Stomach (tissue), 8 donors: ENCODE measurements at regions not wholly inside any gene's neighbourhood (a gene's known extent, or its start where the extent isn't known, plus 50 kb on each side); places are given as distances from the start of the nearest gene placed in this dataset.

Source experiments
- DNase-seq, 2 donors: peaks; one replicate each; pipeline versions ENCODE4 v3.0.0 to v3.0.0-alpha.2; 2013 to 2019
- H3K27ac ChIP-seq, 5 donors: fragments of 200-600 bp in 4 of 5; sonication (generic) in 4 of 5; one replicate each; pipeline ENCODE4 v1.5.1; 2013 to 2019; ENCODE audit warnings: mild to moderate bottlenecking in 1 of 5, moderate library complexity in 1 of 5
- H3K27me3 ChIP-seq, 3 donors: fragments of 200-600 bp; sonication (generic); one replicate each; pipeline ENCODE4 v1.5.1; 2017 to 2019; ENCODE audit warnings: mixed run types in 1 of 3
- H3K36me3 ChIP-seq, 4 donors: fragments of 200-600 bp; sonication (generic); 1 replicate in 3 of 4; 2 replicates in 1 of 4; pipeline ENCODE4 v1.5.1; 2016 to 2019
- H3K4me1 ChIP-seq, 4 donors: fragments of 200-600 bp; sonication (generic); one replicate each; pipeline ENCODE4 v1.5.1; 2016 to 2019
- H3K4me3 ChIP-seq, 4 donors: fragments of 200-600 bp; sonication (generic) in 3 of 4; one replicate each; pipeline ENCODE4 v1.5.1; 2016 to 2019; ENCODE audit warnings: mild to moderate bottlenecking in 1 of 4
- H3K9me3 ChIP-seq, 4 donors: fragments of 200-600 bp; sonication (generic); one replicate each; pipeline ENCODE4 v1.5.1; 2016 to 2019
- EP300 ChIP-seq: sonication (generic); formaldehyde crosslinking; IDR thresholded peaks from one replicate; pipeline ENCODE4 v1.6.1; 2017; ENCODE audit warnings: antibody characterized with exemption
- POLR2A ChIP-seq, 4 donors: fragments of 450-650 bp; IDR thresholded peaks; one replicate each; pipeline ENCODE4 v1.6.1; 2016; ENCODE audit warnings: antibody characterized with exemption in 4 of 4, control low read depth in 2 of 4, mild to moderate bottlenecking in 1 of 4, moderate library complexity in 1 of 4
- POLR2AphosphoS5 ChIP-seq, 3 donors: sonication (generic); formaldehyde crosslinking; IDR thresholded peaks; one replicate each; pipeline ENCODE4 v1.6.1; 2016; ENCODE audit warnings: antibody characterized with exemption in 3 of 3
- WGBS, 5 donors: extraction: QIAGEN DNeasy Blood & Tissue Kit in 3 of 5; methylation state at CpG; one replicate each; pipeline versions ENCODE4 v1.1.5 to v1.1.7; 2013 to 2018; 5-methylcytosine and 5-hydroxymethylcytosine counted together
- intact Hi-C: fragments of 100-400 bp; cut with DNase I; formaldehyde crosslinking; loops from one replicate; pipeline ENCODE4 v1.15.1; 2023; ENCODE audit warnings: low total_unique reads
- TF ChIP-seq, protein P1 (sequence below), 7 experiments: fragments of 450-650 bp in 4 of 7; fragments of 200-600 bp in 3 of 7; sonication (generic) in 3 of 7; IDR thresholded peaks; one replicate each; pipeline ENCODE4 v1.5.1; 2016 to 2019; ENCODE audit warnings: antibody characterized with exemption in 7 of 7, control low read depth in 2 of 7, mild to moderate bottlenecking in 1 of 7
- donor health status: healthy with polysubstance abuse.
- donor health status: Bipolar disorder and iron deficiency.
- donor health status: healthy.

DNA sequence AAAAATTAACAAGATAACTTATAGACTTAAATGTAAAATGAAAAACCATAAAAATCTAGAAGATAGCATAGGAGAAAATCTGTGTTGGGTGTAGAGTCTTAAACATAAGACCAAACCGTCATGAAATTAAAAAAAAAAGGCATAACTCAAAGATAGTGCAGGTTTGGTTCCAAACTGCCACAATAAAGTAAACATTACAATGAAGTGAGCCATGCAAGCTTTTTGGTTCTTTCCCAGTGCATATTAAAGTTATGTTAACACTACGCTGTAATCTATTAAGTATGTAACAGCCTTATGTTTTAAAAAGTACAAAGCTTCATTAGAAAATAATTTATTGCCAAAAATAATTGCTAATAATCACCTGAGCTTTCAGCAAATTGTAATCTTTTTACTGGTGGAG, 1366.5 kb upstream of the LRRTM3 start:
- 42 to 53% (median 49%) methylated on average over 2 of the region's 2 CpGs for WGBS, 5 donors
- peaks cover 0 to 11% (median 0%) of the 10 kb centered on the region in 4 donors for H3K4me1 ChIP-seq
- intact Hi-C loops: no loop called here
- peak in 1 of 2 donors; percentile 24 for DNase-seq
- no peaks in the 10 kb centered on the region for H3K27me3 ChIP-seq
- no peaks in the 10 kb centered on the region for H3K9me3 ChIP-seq
- TF ChIP-seq POLR2AphosphoS5 (IDR thresholded peaks at IDR 0.05): no peak
- no peak for TF ChIP-seq EP300
- TF ChIP-seq, protein P1, sequence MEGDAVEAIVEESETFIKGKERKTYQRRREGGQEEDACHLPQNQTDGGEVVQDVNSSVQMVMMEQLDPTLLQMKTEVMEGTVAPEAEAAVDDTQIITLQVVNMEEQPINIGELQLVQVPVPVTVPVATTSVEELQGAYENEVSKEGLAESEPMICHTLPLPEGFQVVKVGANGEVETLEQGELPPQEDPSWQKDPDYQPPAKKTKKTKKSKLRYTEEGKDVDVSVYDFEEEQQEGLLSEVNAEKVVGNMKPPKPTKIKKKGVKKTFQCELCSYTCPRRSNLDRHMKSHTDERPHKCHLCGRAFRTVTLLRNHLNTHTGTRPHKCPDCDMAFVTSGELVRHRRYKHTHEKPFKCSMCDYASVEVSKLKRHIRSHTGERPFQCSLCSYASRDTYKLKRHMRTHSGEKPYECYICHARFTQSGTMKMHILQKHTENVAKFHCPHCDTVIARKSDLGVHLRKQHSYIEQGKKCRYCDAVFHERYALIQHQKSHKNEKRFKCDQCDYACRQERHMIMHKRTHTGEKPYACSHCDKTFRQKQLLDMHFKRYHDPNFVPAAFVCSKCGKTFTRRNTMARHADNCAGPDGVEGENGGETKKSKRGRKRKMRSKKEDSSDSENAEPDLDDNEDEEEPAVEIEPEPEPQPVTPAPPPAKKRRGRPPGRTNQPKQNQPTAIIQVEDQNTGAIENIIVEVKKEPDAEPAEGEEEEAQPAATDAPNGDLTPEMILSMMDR (IDR thresholded peaks at IDR 0.05): no peak
- no peak for TF ChIP-seq POLR2A (IDR thresholded peaks at IDR 0.05)
- no peak overlapping the region for H3K27ac ChIP-seq
- no peaks in the 10 kb centered on the region for H3K36me3 ChIP-seq
- H3K4me3 ChIP-seq: no peak overlapping the region

- peaks cover 0 to 5% (median 2%) of the 10 kb centered on the region in 4 donors for H3K4me1 ChIP-seq
- DNase-seq: no peak
- H3K27ac ChIP-seq: no peak overlapping the region
- no peak for TF ChIP-seq EP300
- TF ChIP-seq, protein P1 (IDR thresholded peaks at IDR 0.05): no peak
- TF ChIP-seq POLR2A (IDR thresholded peaks at IDR 0.05): no peak
- TF ChIP-seq POLR2AphosphoS5 (IDR thresholded peaks at IDR 0.05): no peak
- intact Hi-C loops: no loop called here
- no peak overlapping the region for H3K4me3 ChIP-seq
- H3K9me3 ChIP-seq: no peaks in the 10 kb centered on the region
- 77 to 88% (median 79%) methylated on average over 1 of the region's 1 CpG for WGBS, 5 donors
- H3K27me3 ChIP-seq: no peaks in the 10 kb centered on the region
- no peaks in the 10 kb centered on the region for H3K36me3 ChIP-seq
These were observed 1360.6 kb upstream of the LRRTM3 start for GRCh38 chr10:65565246-65565645.

DNA sequence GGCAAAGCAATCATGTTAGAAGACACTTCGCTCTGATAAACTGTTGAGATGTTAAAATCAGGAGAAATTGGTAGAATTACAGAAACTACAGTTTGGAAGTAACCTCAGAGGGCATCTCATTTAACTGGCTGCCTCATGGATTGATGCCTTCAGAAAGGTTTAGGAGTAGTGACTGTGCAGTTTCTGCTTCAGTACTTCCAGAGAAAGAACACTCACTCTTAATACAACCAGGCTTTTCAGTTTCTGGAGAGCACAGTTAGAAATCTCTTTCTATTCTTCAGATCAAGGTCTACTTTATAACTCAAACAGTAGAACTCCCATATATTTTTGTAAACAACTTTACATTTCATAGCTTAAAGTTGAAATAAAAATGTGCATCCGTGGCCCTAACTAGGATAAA, 1358.9 kb upstream of the LRRTM3 start:
- H3K27ac ChIP-seq: no peak overlapping the region
- TF ChIP-seq POLR2A (IDR thresholded peaks at IDR 0.05): no peak
- no peak for TF ChIP-seq EP300
- peaks cover 0 to 15% (median 7%) of the 10 kb centered on the region in 4 donors for H3K4me1 ChIP-seq
- no peaks in the 10 kb centered on the region for H3K36me3 ChIP-seq
- H3K27me3 ChIP-seq: no peaks in the 10 kb centered on the region
- no peak for DNase-seq
- intact Hi-C loops: no loop called here
- 59 to 89% (median 74%) methylated on average over 2 of the region's 2 CpGs for WGBS, 5 donors
- H3K9me3 ChIP-seq: no peaks in the 10 kb centered on the region
- H3K4me3 ChIP-seq: no peak overlapping the region

- Histone ChIP-seq H3K4me1 (peaks cover 0 to 22% (median 7%) of the 10 kb centered on the region in 4 donors), H3K36me3 (no peaks in the 10 kb centered on the region), H3K27me3 (no peaks in the 10 kb centered on the region), H3K27ac (peak overlapping the region in 3 of 5 donors; percentile 25 to 55 (median 27)), H3K9me3 (no peaks in the 10 kb centered on the region), H3K4me3 (peak overlapping the region; percentile 49 to 58 (median 50))
- peak; percentile 29 to 85 for DNase-seq
- no peak for TF ChIP-seq POLR2AphosphoS5 (IDR thresholded peaks at IDR 0.05)
- no peak for TF ChIP-seq POLR2A (IDR thresholded peaks at IDR 0.05)
- TF ChIP-seq, protein P1 (IDR thresholded peaks at IDR 0.05): peak in 1 of 7 experiments; percentile 18
- no peak for TF ChIP-seq EP300
- intact Hi-C loops: no loop called here
- WGBS, 5 donors: 3 to 18% (median 7%) methylated on average over 20 of the region's 20 CpGs
These were observed 1355.5 kb upstream of the LRRTM3 start for GRCh38 chr10:65570143-65571010.
